Colonic mucosa (tissue), 4 donors: ENCODE measurements at regions not wholly inside any gene's neighbourhood (a gene's known extent, or its start where the extent isn't known, plus 50 kb on each side); places are given as distances from the start of the nearest gene placed in this dataset.

Source experiments
- DNase-seq: peaks from one replicate; pipeline ENCODE4 v3.0.0-alpha.2; 2020
- H3K27ac ChIP-seq: fragments of 200-600 bp; one replicate; pipeline ENCODE4 v1.8.0; 2021
- H3K27me3 ChIP-seq: fragments of 200-600 bp; one replicate; pipeline ENCODE4 v1.8.0; 2021
- H3K36me3 ChIP-seq: fragments of 200-600 bp; one replicate; pipeline ENCODE4 v1.8.0; 2021
- H3K4me1 ChIP-seq: fragments of 200-600 bp; one replicate; pipeline ENCODE4 v1.8.0; 2021; ENCODE audit warnings: mild to moderate bottlenecking
- H3K4me3 ChIP-seq: fragments of 200-600 bp; one replicate; pipeline ENCODE4 v1.8.0; 2021
- H3K9ac ChIP-seq, 2 donors: one replicate each; pipeline ENCODE4 v1.7.0; 2013; ENCODE audit warnings: control low read depth in 2 of 2, low read depth in 2 of 2, low read length in 2 of 2
- H3K9me3 ChIP-seq: fragments of 200-600 bp; one replicate; pipeline ENCODE4 v1.8.0; 2021
- CTCF ChIP-seq: fragments of 200-600 bp; IDR thresholded peaks from one replicate; pipeline ENCODE4 v1.8.0; 2022; ENCODE audit warnings: antibody characterized with exemption, mild to moderate bottlenecking
- intact Hi-C: fragments of 100-400 bp; cut with DNase I; formaldehyde crosslinking; loops from one replicate; pipeline ENCODE4 v1.14.1; 2022
- donor health status: healthy.
- donor health status: DM: no; HTN: no; CAD: no.
- donor health status: DM: no; HTN: no; CAD: no.

GRCh38 chr13:19069684-19070397 is 111.8 kb downstream of the TUBA3C start:
- Histone ChIP-seq H3K36me3 (no peaks in the 10 kb centered on the region), H3K27ac (no peak overlapping the region), H3K27me3 (no peaks in the 10 kb centered on the region), H3K4me1 (no peaks in the 10 kb centered on the region), H3K9me3 (no peaks in the 10 kb centered on the region), H3K9ac (no peak overlapping the region), H3K4me3 (no peak overlapping the region)
- intact Hi-C loops, result no loop called here
- TF ChIP-seq CTCF, result no peak
- no peak for DNase-seq

- no peak for TF ChIP-seq CTCF
- Histone ChIP-seq H3K4me3 (no peak overlapping the region), H3K27me3 (no peaks in the 10 kb centered on the region), H3K36me3 (no peaks in the 10 kb centered on the region), H3K4me1 (no peaks in the 10 kb centered on the region), H3K9ac (no peak overlapping the region), H3K9me3 (no peaks in the 10 kb centered on the region), H3K27ac (no peak overlapping the region)
- intact Hi-C loops, result no loop called here
- DNase-seq, result no peak
These were observed 112.9 kb downstream of the TUBA3C start for GRCh38 chr13:19068691-19069090.

- Histone ChIP-seq H3K9me3 (no peaks in the 10 kb centered on the region), H3K4me3 (no peak overlapping the region), H3K4me1 (no peaks in the 10 kb centered on the region), H3K9ac (no peak overlapping the region), H3K36me3 (no peaks in the 10 kb centered on the region), H3K27me3 (no peaks in the 10 kb centered on the region), H3K27ac (no peak overlapping the region)
- intact Hi-C loops, result no loop called here
- no peak for TF ChIP-seq CTCF
- DNase-seq, result no peak
These were observed 113.9 kb downstream of the TUBA3C start for GRCh38 chr13:19067767-19068166.

GRCh38 chr13:19062801-19063200 is 118.8 kb downstream of the TUBA3C start:
- Histone ChIP-seq H3K4me3 (no peak overlapping the region), H3K27ac (no peak overlapping the region), H3K36me3 (no peaks in the 10 kb centered on the region), H3K4me1 (no peaks in the 10 kb centered on the region), H3K27me3 (no peaks in the 10 kb centered on the region), H3K9me3 (no peaks in the 10 kb centered on the region), H3K9ac (no peak overlapping the region)
- DNase-seq, result no peak
- no peak for TF ChIP-seq CTCF
- intact Hi-C loops, result no loop called here

- Histone ChIP-seq H3K4me3 (no peak overlapping the region), H3K27me3 (no peaks in the 10 kb centered on the region), H3K4me1 (no peaks in the 10 kb centered on the region), H3K9me3 (no peaks in the 10 kb centered on the region), H3K36me3 (no peaks in the 10 kb centered on the region), H3K9ac (no peak overlapping the region), H3K27ac (no peak overlapping the region)
- no peak for DNase-seq
- intact Hi-C loops, result no loop called here
- TF ChIP-seq CTCF, result no peak
These were observed 119.5 kb downstream of the TUBA3C start for GRCh38 chr13:19062019-19062646.
